MM.1S (cell line): ENCODE measurements at regions not wholly inside any gene's neighbourhood (a gene's known extent, or its start where the extent isn't known, plus 50 kb on each side); places are given as distances from the start of the nearest gene placed in this dataset.

Experiments used
- CTCF ChIP-seq: fragments of 300-600 bp; sonication (generic); IDR thresholded peaks from 2 replicates; pipeline ENCODE4 v1.5.1; 2016; ENCODE audit warnings: antibody characterized with exemption, low read length, mixed read lengths
- EZH2 ChIP-seq: fragments of 300-600 bp; sonication (generic); optimal IDR thresholded peaks from 2 replicates; pipeline ENCODE3; 2017; ENCODE audit warnings: low read depth, mild to moderate bottlenecking, antibody characterized with exemption, low read length, mixed read lengths

GRCh38 chr5:103624035-103624480 is 61.5 kb upstream of the NUDT12 start:
- no peak for TF ChIP-seq CTCF
- no peak for TF ChIP-seq EZH2
